IMR-90 (cell line): ENCODE measurements at regions not wholly inside any gene's neighbourhood (a gene's known extent, or its start where the extent isn't known, plus 50 kb on each side); places are given as distances from the start of the nearest gene placed in this dataset.

Experiments used
- ATAC-seq: fragments of 200-7000 bp; cut with Tn5 transposase; 2 replicates; pipeline ENCODE4 v1.9.1; 2020; ENCODE audit warnings: low read depth, mild to moderate bottlenecking, moderate library complexity
- BruUV-seq: library from RNA; stranded (reverse); fragments of 400-500 nt; replicated peaks from 2 replicates; lab custom pipeline; 2021; lab: Mats Ljungman, UMichigan
- CTCF ChIA-PET: fragments of 300-600 bp; formaldehyde crosslinking; extraction: SDS; loops from one replicate; lab custom pipeline; 2021; ENCODE audit warnings: antibody characterized with exemption; lab: Yijun Ruan, JAX
- POLR2A ChIA-PET: fragments of 300-600 bp; sonication (Branson Sonifier 250); formaldehyde crosslinking; loops from one replicate; lab custom pipeline; 2022; ENCODE audit warnings: antibody characterized with exemption; ENCODE audit not compliant: unreplicated experiment; lab: Charles Lee
- DNase-seq: peaks from one replicate; pipeline ENCODE4 v3.0.0; 2013
- H2AFZ ChIP-seq: replicated peaks from 2 replicates; pipeline ENCODE3; 2013; ENCODE audit warnings: low read length, mild to moderate bottlenecking; ENCODE audit not compliant: poor library complexity
- H2AK5ac ChIP-seq: 2 replicates; pipeline ENCODE4 v1.6.1; 2013; ENCODE audit warnings: low read depth, low read length, inconsistent platforms
- H2AK9ac ChIP-seq: replicated peaks from 2 replicates; pipeline ENCODE3; 2013; ENCODE audit warnings: mild to moderate bottlenecking, low read depth, low read length, moderate library complexity; ENCODE audit not compliant: poor library complexity
- H2BK120ac ChIP-seq: 2 replicates; pipeline ENCODE4 v1.6.1; 2013; ENCODE audit warnings: low read depth, low read length, inconsistent platforms
- H2BK15ac ChIP-seq: 3 replicates; pipeline ENCODE4 v1.6.1; 2013; ENCODE audit warnings: low read depth, low read length, inconsistent platforms
- H2BK20ac ChIP-seq: 2 replicates; pipeline ENCODE4 v1.6.1; 2013; ENCODE audit warnings: low read depth, mild to moderate bottlenecking, inconsistent platforms, low read length, moderate library complexity
- H2BK5ac ChIP-seq: 2 replicates; pipeline ENCODE4 v1.6.1; 2013; ENCODE audit warnings: mild to moderate bottlenecking, low read depth, low read length, inconsistent platforms; ENCODE audit not compliant: poor library complexity, severe bottlenecking
- H3K14ac ChIP-seq: replicated peaks from 2 replicates; pipeline ENCODE4 v1.6.1; 2013; ENCODE audit warnings: low read depth, low read length, inconsistent platforms
- H3K18ac ChIP-seq: 2 replicates; pipeline ENCODE4 v1.6.1; 2013; ENCODE audit warnings: low read depth, low read length, control low read depth
- H3K23ac ChIP-seq: 2 replicates; pipeline ENCODE4 v1.6.1; 2013; ENCODE audit warnings: low read depth, low read length, inconsistent platforms
- H3K27ac ChIP-seq: 2 replicates; pipeline ENCODE4 v1.5.1; 2013; ENCODE audit warnings: mild to moderate bottlenecking, control low read depth, low read length; ENCODE audit not compliant: insufficient read depth
- H3K27me3 ChIP-seq: 2 replicates; pipeline ENCODE4 v1.6.1; 2013; ENCODE audit warnings: low read length; ENCODE audit not compliant: control insufficient read depth, insufficient read depth
- H3K36me3 ChIP-seq: 2 replicates; pipeline ENCODE4 v1.6.1; 2013; ENCODE audit warnings: low read length, mixed read lengths; ENCODE audit not compliant: control insufficient read depth, insufficient read depth
- H3K4ac ChIP-seq: 2 replicates; pipeline ENCODE4 v1.6.1; 2013; ENCODE audit warnings: low read depth, low read length, inconsistent platforms
- H3K4me1 ChIP-seq: 2 replicates; pipeline ENCODE4 v1.6.1; 2013; ENCODE audit warnings: low read length, mixed read lengths; ENCODE audit not compliant: control insufficient read depth, insufficient read depth
- H3K4me2 ChIP-seq: 2 replicates; pipeline ENCODE4 v1.6.1; 2013; ENCODE audit warnings: low read depth, mild to moderate bottlenecking, control low read depth, low read length, moderate library complexity
- H3K4me3 ChIP-seq: 2 replicates; pipeline ENCODE4 v1.5.1; 2013; ENCODE audit warnings: low read depth, mild to moderate bottlenecking, control low read depth, low read length, moderate library complexity; ENCODE audit not compliant: insufficient read depth
- H3K56ac ChIP-seq: 2 replicates; pipeline ENCODE4 v1.6.1; 2013; ENCODE audit warnings: low read length, inconsistent platforms; ENCODE audit not compliant: insufficient read depth; ENCODE audit errors: extremely low read depth
- H3K79me1 ChIP-seq, 2 experiments: 2 replicates each; pipeline ENCODE4 v1.6.1; 2013; ENCODE audit warnings: low read length in 2 of 2, inconsistent platforms in 1 of 2, low read depth in 1 of 2
- H3K9ac ChIP-seq: 2 replicates; pipeline ENCODE4 v1.6.1; 2013; ENCODE audit warnings: low read depth, low read length, control low read depth
- H3K9me1 ChIP-seq: 2 replicates; pipeline ENCODE4 v1.6.1; 2013; ENCODE audit warnings: low read length, inconsistent platforms; ENCODE audit not compliant: insufficient read depth
- H3K9me3 ChIP-seq: 2 replicates; pipeline ENCODE4 v1.6.1; 2013; ENCODE audit warnings: low read length; ENCODE audit not compliant: control insufficient read depth, insufficient read depth
- H4K20me1 ChIP-seq: 2 replicates; pipeline ENCODE4 v1.6.1; 2013; ENCODE audit warnings: low read length, inconsistent platforms; ENCODE audit not compliant: insufficient read depth
- H4K5ac ChIP-seq: 2 replicates; pipeline ENCODE4 v1.6.1; 2013; ENCODE audit warnings: mild to moderate bottlenecking, low read depth, low read length, control low read depth
- H4K8ac ChIP-seq, 2 experiments: 2 replicates each; pipeline ENCODE4 v1.6.1; 2013; ENCODE audit warnings: low read depth in 2 of 2, low read length in 2 of 2, control low read depth in 1 of 2, inconsistent platforms in 1 of 2
- H4K91ac ChIP-seq: 2 replicates; pipeline ENCODE4 v1.6.1; 2013; ENCODE audit warnings: low read depth, low read length, inconsistent platforms; ENCODE audit not compliant: insufficient read depth
- BHLHE40 ChIP-seq: fragments of 150-350 bp; IDR thresholded peaks from 2 replicates; pipeline ENCODE4 v1.6.1; 2016; ENCODE audit warnings: mild to moderate bottlenecking, low read depth, low read length
- CEBPB ChIP-seq: IDR thresholded peaks from 2 replicates; pipeline ENCODE4 v1.6.1; 2012; ENCODE audit warnings: low read depth, low read length, improper control_type of control experiment
- CHD1 ChIP-seq: IDR thresholded peaks from 2 replicates; pipeline ENCODE4 v1.6.1; 2012; ENCODE audit warnings: low read depth, low read length, improper control_type of control experiment
- CTCF ChIP-seq: conservative IDR thresholded peaks from 2 replicates; pipeline ENCODE4 v1.5.1; 2012; ENCODE audit warnings: mild to moderate bottlenecking, low read depth, low read length, improper control_type of control experiment
- ELK1 ChIP-seq: fragments of 150-350 bp; IDR thresholded peaks from 2 replicates; pipeline ENCODE4 v1.6.1; 2016; ENCODE audit warnings: low read depth, mild to moderate bottlenecking, low read length, moderate library complexity, borderline replicate concordance
- FOS ChIP-seq: fragments of 150-350 bp; IDR thresholded peaks from 2 replicates; pipeline ENCODE4 v1.6.1; 2016; ENCODE audit warnings: low read depth, low read length
- MAFK ChIP-seq: IDR thresholded peaks from 2 replicates; pipeline ENCODE4 v1.6.1; 2012; ENCODE audit warnings: low read depth, low read length, improper control_type of control experiment
- MAZ ChIP-seq: IDR thresholded peaks from 2 replicates; pipeline ENCODE4 v1.6.1; 2012; ENCODE audit warnings: low read depth, mild to moderate bottlenecking, low read length, improper control_type of control experiment, moderate library complexity, borderline replicate concordance
- NFE2L2 ChIP-seq: fragments of 150-350 bp; IDR thresholded peaks from 2 replicates; pipeline ENCODE4 v1.6.1; 2016; ENCODE audit warnings: low read depth, mild to moderate bottlenecking, low read length
- POLR2A ChIP-seq: IDR thresholded peaks from 2 replicates; pipeline ENCODE4 v1.6.1; 2012; ENCODE audit warnings: mild to moderate bottlenecking, low read depth, low read length
- RAD21 ChIP-seq: IDR thresholded peaks from 2 replicates; pipeline ENCODE4 v1.6.1; 2012; ENCODE audit warnings: low read length, improper control_type of control experiment
- RCOR1 ChIP-seq: IDR thresholded peaks from 2 replicates; pipeline ENCODE4 v1.6.1; 2012; ENCODE audit warnings: mild to moderate bottlenecking, low read length, improper control_type of control experiment; ENCODE audit not compliant: insufficient replicate concordance
- RFX5 ChIP-seq: IDR thresholded peaks from 2 replicates; pipeline ENCODE4 v1.8.0; 2012; ENCODE audit warnings: low read depth, mild to moderate bottlenecking, low read length, moderate library complexity
- SMC3 ChIP-seq: fragments of 150-350 bp; IDR thresholded peaks from 2 replicates; pipeline ENCODE4 v1.6.1; 2016; ENCODE audit warnings: low read depth, mild to moderate bottlenecking, antibody characterized with exemption, low read length, moderate library complexity
- USF2 ChIP-seq: fragments of 150-350 bp; IDR thresholded peaks from 2 replicates; pipeline ENCODE4 v1.6.1; 2017; ENCODE audit warnings: mild to moderate bottlenecking, antibody characterized with exemption, low read length, low read depth
- WGBS, 2 experiments: methylation state at CpG; one replicate each; pipeline versions ENCODE4 v1.1.5 to v1.1.7; 2013; ENCODE audit warnings: missing lambda C conversion rate in 2 of 2; ENCODE audit not compliant: insufficient read length in 1 of 2; ENCODE audit errors: extremely low coverage in 2 of 2; 5-methylcytosine and 5-hydroxymethylcytosine counted together
- dilution Hi-C: fragments of 300-500 bp; cut with HindIII; formaldehyde crosslinking; loops from one replicate; pipeline ENCODE4 v1.14.3; 2018; ENCODE audit warnings: low sequenced_read_pairs; ENCODE audit not compliant: unreplicated experiment
- in situ Hi-C: fragments of 300-500 bp; cut with MboI; formaldehyde crosslinking; loops from 3 replicates; pipeline ENCODE4 v1.14.3; 2019; ENCODE audit warnings: low sequenced_read_pairs, inconsistent platforms, mixed read lengths
- intact Hi-C: fragments of 100-400 bp; cut with micrococcal nuclease; formaldehyde crosslinking; loops from 2 replicates; pipeline ENCODE4 v1.10.0; 2022

GRCh38 chr2:19649785-19650380 lies 251.9 kb downstream of the TTC32 start:
- peak; percentile 89 for ATAC-seq
- peak; percentile 100 for DNase-seq
- H3K4me2 ChIP-seq: peak overlapping the region; percentile 11; the same call in 1 of the 2 replicates
- 96 to 100% methylated on average over 2 to 4 of the region's 8 CpGs for WGBS, 2 experiments
- peak overlapping the region; percentile 52; the same call in 1 of the 2 replicates for H3K27ac ChIP-seq
- H3K4me3 ChIP-seq: no peak overlapping the region
- intact Hi-C loops (loop anchor here (1.0 kb wide), 1 partner anchor 151 kb away; no protein-coding TSS in a partner anchor), dilution Hi-C loops (no loop called here), in situ Hi-C loops (loop anchor here (25.0 kb wide), 1 partner anchor 1138 kb away; no protein-coding TSS in a partner anchor)
- peaks cover 8% of the 10 kb centered on the region for H3K9me1 ChIP-seq
- peak overlapping the region; percentile 61; the same call in 1 of the 2 replicates for H2AK5ac ChIP-seq
- H2AFZ ChIP-seq: no peak overlapping the region
- H4K5ac ChIP-seq: no peak overlapping the region
- no peak overlapping the region for H2AK9ac ChIP-seq
- H3K79me1 ChIP-seq: no peaks in the 10 kb centered on the region
- H4K20me1 ChIP-seq: no peaks in the 10 kb centered on the region
- no peaks in the 10 kb centered on the region for H3K36me3 ChIP-seq
- H2BK20ac ChIP-seq: peak overlapping the region; percentile 19; the same call in 1 of the 2 replicates
- ChIA-PET POLR2A (interaction anchor here (0.7 kb wide), 1 partner anchor 111 kb away, joined by 3 read pairs; no protein-coding TSS in a partner anchor), CTCF (interaction anchor here (1.2 kb wide), 1 partner anchor 15 kb away, joined by 3 read pairs; no protein-coding TSS in a partner anchor)
- H3K4me1 ChIP-seq: peaks cover 8% of the 10 kb centered on the region
- no peak overlapping the region for H4K8ac ChIP-seq
- no TSS peak for BruUV-seq
- peak overlapping the region; percentile 30 for H2BK120ac ChIP-seq
- no peaks in the 10 kb centered on the region for H3K9me3 ChIP-seq
- no peak overlapping the region for H2BK5ac ChIP-seq
- no peak overlapping the region for H4K91ac ChIP-seq
- H3K23ac ChIP-seq: no peak overlapping the region
- H3K9ac ChIP-seq: no peak overlapping the region
- H3K18ac ChIP-seq: no peak overlapping the region
- peaks cover 2% of the 10 kb centered on the region; the same call in 1 of the 2 replicates for H3K27me3 ChIP-seq
- H2BK15ac ChIP-seq: no peak overlapping the region
- H3K14ac ChIP-seq: no peak overlapping the region
- H3K56ac ChIP-seq: no peak overlapping the region
- no peak overlapping the region; the same call in 1 of the 2 replicates for H3K4ac ChIP-seq
- TF ChIP-seq RAD21: no peak
- TF ChIP-seq FOS: peak; percentile 91
- TF ChIP-seq RCOR1: no peak
- no peak for TF ChIP-seq SMC3
- TF ChIP-seq CEBPB: peak; percentile 98
- no peak for TF ChIP-seq RFX5
- TF ChIP-seq NFE2L2: peak; percentile 60; the same call in 1 of the 2 replicates
- no peak for TF ChIP-seq POLR2A
- peak; percentile 42; the same call in 1 of the 2 replicates for TF ChIP-seq BHLHE40
- no peak for TF ChIP-seq USF2
- peak; percentile 46; the same call in 1 of the 2 replicates for TF ChIP-seq MAFK
- peak; percentile 20; the same call in 1 of the 2 replicates for TF ChIP-seq MAZ
- TF ChIP-seq CTCF: no peak
- TF ChIP-seq CHD1: no peak
- TF ChIP-seq ELK1: no peak
